T-helper 2 cell (primary cell): ENCODE measurements at regions not wholly inside any gene's neighbourhood (a gene's known extent, or its start where the extent isn't known, plus 50 kb on each side); places are given as distances from the start of the nearest gene placed in this dataset.
"Not testable (repeated sequence)": the region's sequence is repeated elsewhere in the genome, so short reads cannot be mapped to it uniquely, and the experiment has no call there.

Source experiments
- DNase-seq, 5 experiments: peaks; one replicate each; pipeline versions ENCODE4 v3.0.0 to v3.0.0-alpha.2; 2012 to 2022

- no peak for DNase-seq
Measured at GRCh38 chr11:24406980-24407379, 89.9 kb upstream of the LUZP2 start.

- no peak for DNase-seq
Measured at GRCh38 chr11:24407733-24408132, 89.1 kb upstream of the LUZP2 start.

- DNase-seq, result no peak
Measured at GRCh38 chr11:24408202-24408601, 88.7 kb upstream of the LUZP2 start.

- no peak for DNase-seq
Measured at GRCh38 chr11:24411791-24412190, 85.1 kb upstream of the LUZP2 start.

- DNase-seq, result no peak
Measured at GRCh38 chr11:24412722-24413121, 84.1 kb upstream of the LUZP2 start.

- DNase-seq, result no peak
Measured at GRCh38 chr11:24413391-24413790, 83.5 kb upstream of the LUZP2 start.

- not testable (repeated sequence) for DNase-seq
Measured at GRCh38 chr11:24415955-24416636, 80.8 kb upstream of the LUZP2 start.

GRCh38 chr11:24421766-24422165, 75.1 kb upstream of the LUZP2 start:
- no peak for DNase-seq

- no peak for DNase-seq
Measured at GRCh38 chr11:24422376-24422775, 74.5 kb upstream of the LUZP2 start.

GRCh38 chr11:24437123-24437522, 59.7 kb upstream of the LUZP2 start:
- DNase-seq, result no peak
